Mesodermal cell (in vitro differentiated cells): ENCODE measurements at regions not wholly inside any gene's neighbourhood (a gene's known extent, or its start where the extent isn't known, plus 50 kb on each side); places are given as distances from the start of the nearest gene placed in this dataset.
"Not testable (repeated sequence)": the region's sequence is repeated elsewhere in the genome, so short reads cannot be mapped to it uniquely, and the experiment has no call there.

Experiments used
- H3K27ac ChIP-seq: 2 replicates; pipeline ENCODE4 v1.7.0; 2013; ENCODE audit warnings: mild to moderate bottlenecking, low read depth, low read length, moderate library complexity; ENCODE audit not compliant: severe bottlenecking
- H3K36me3 ChIP-seq: 2 replicates; pipeline ENCODE4 v1.7.1; 2013; ENCODE audit warnings: mild to moderate bottlenecking, low read length, moderate library complexity; ENCODE audit not compliant: control insufficient read depth, insufficient read depth
- H3K4me1 ChIP-seq: one replicate; pipeline ENCODE4 v1.7.1; 2013; ENCODE audit warnings: mild to moderate bottlenecking, low read length; ENCODE audit not compliant: insufficient read depth, control insufficient read depth, poor library complexity, severe bottlenecking
- H3K4me3 ChIP-seq: 2 replicates; pipeline ENCODE4 v1.7.0; 2013; ENCODE audit warnings: low read length, control low read depth, mild to moderate bottlenecking; ENCODE audit not compliant: insufficient read depth, poor library complexity, severe bottlenecking; ENCODE audit errors: extremely low read depth
- H3K9me3 ChIP-seq: 2 replicates; pipeline ENCODE4 v1.7.1; 2013; ENCODE audit warnings: mild to moderate bottlenecking, low read length, moderate library complexity; ENCODE audit not compliant: control insufficient read depth
- WGBS, 2 experiments: methylation state at CpG; one replicate each; pipeline ENCODE4 v1.1.5; 2013; ENCODE audit warnings: missing lambda C conversion rate in 2 of 2; ENCODE audit not compliant: insufficient coverage in 2 of 2; 5-methylcytosine and 5-hydroxymethylcytosine counted together

GRCh38 chr5:102068870-102069269, 227.2 kb downstream of the SLCO4C1 start:
- Histone ChIP-seq H3K27ac (no peak overlapping the region), H3K4me3 (no peak overlapping the region), H3K36me3 (no peaks in the 10 kb centered on the region), H3K4me1 (no peaks in the 10 kb centered on the region), H3K9me3 (no peaks in the 10 kb centered on the region)
- 80% methylated on average over 1 of the region's 3 CpGs; no CpG with 5 or more reads in 1 of the 2 experiments for WGBS, 2 experiments

- H3K4me3 ChIP-seq = no peak overlapping the region
- no peaks in the 10 kb centered on the region for H3K4me1 ChIP-seq
- H3K36me3 ChIP-seq = no peaks in the 10 kb centered on the region
- no peak overlapping the region for H3K27ac ChIP-seq
- H3K9me3 ChIP-seq = no peaks in the 10 kb centered on the region
Measured at GRCh38 chr5:102049517-102049916, 246.6 kb downstream of the SLCO4C1 start.

- Histone ChIP-seq H3K9me3 (no peaks in the 10 kb centered on the region), H3K27ac (no peak overlapping the region), H3K4me1 (no peaks in the 10 kb centered on the region), H3K36me3 (no peaks in the 10 kb centered on the region), H3K4me3 (no peak overlapping the region)
- 100% methylated on average over 1 of the region's 1 CpG; no CpG with 5 or more reads in 1 of the 2 experiments for WGBS, 2 experiments
Measured at GRCh38 chr5:102048940-102049339, 247.1 kb downstream of the SLCO4C1 start.

- H3K9me3 ChIP-seq, H3K4me3 ChIP-seq, H3K4me1 ChIP-seq, H3K36me3 ChIP-seq, H3K27ac ChIP-seq: not testable (repeated sequence)
Measured at GRCh38 chr5:102047073-102047472, 249.0 kb downstream of the SLCO4C1 start.

- no peak overlapping the region for H3K27ac ChIP-seq
- no peaks in the 10 kb centered on the region for H3K9me3 ChIP-seq
- H3K4me1 ChIP-seq = no peaks in the 10 kb centered on the region
- no peak overlapping the region for H3K4me3 ChIP-seq
- H3K36me3 ChIP-seq = no peaks in the 10 kb centered on the region
- no CpG with 5 or more reads among the region's 1 CpG for WGBS, 2 experiments
Measured at GRCh38 chr5:102040326-102040725, 255.8 kb downstream of the SLCO4C1 start.

- Histone ChIP-seq H3K36me3 (no peaks in the 10 kb centered on the region), H3K4me3 (no peak overlapping the region), H3K9me3 (no peaks in the 10 kb centered on the region), H3K27ac (no peak overlapping the region), H3K4me1 (no peaks in the 10 kb centered on the region)
Measured at GRCh38 chr5:102036927-102037326, 259.2 kb downstream of the SLCO4C1 start.

GRCh38 chr5:102031711-102032110, 264.4 kb downstream of the SLCO4C1 start:
- H3K4me3 ChIP-seq = no peak overlapping the region
- no peak overlapping the region for H3K27ac ChIP-seq
- 100% methylated on average over 1 of the region's 2 CpGs; no CpG with 5 or more reads in 1 of the 2 experiments for WGBS, 2 experiments
- no peaks in the 10 kb centered on the region for H3K9me3 ChIP-seq
- H3K36me3 ChIP-seq = no peaks in the 10 kb centered on the region
- no peaks in the 10 kb centered on the region for H3K4me1 ChIP-seq

GRCh38 chr5:102018690-102019089, 277.4 kb downstream of the SLCO4C1 start:
- H3K4me3 ChIP-seq = no peak overlapping the region
- no peaks in the 10 kb centered on the region for H3K4me1 ChIP-seq
- WGBS, 2 experiments = 72% methylated on average over 5 to 7 of the region's 8 CpGs
- H3K36me3 ChIP-seq = no peaks in the 10 kb centered on the region
- no peaks in the 10 kb centered on the region for H3K9me3 ChIP-seq
- H3K27ac ChIP-seq = no peak overlapping the region

- Histone ChIP-seq H3K27ac (no peak overlapping the region), H3K4me1 (no peaks in the 10 kb centered on the region), H3K4me3 (no peak overlapping the region), H3K36me3 (no peaks in the 10 kb centered on the region), H3K9me3 (no peaks in the 10 kb centered on the region)
- WGBS, 2 experiments = 72 to 75% methylated on average over 6 to 7 of the region's 7 CpGs
Measured at GRCh38 chr5:102018279-102018678, 277.8 kb downstream of the SLCO4C1 start.

- H3K9me3 ChIP-seq = no peaks in the 10 kb centered on the region
- H3K4me1 ChIP-seq = no peaks in the 10 kb centered on the region
- WGBS, 2 experiments = no CpG with 5 or more reads among the region's 1 CpG
- H3K4me3 ChIP-seq = no peak overlapping the region
- H3K27ac ChIP-seq = no peak overlapping the region
- no peaks in the 10 kb centered on the region for H3K36me3 ChIP-seq
Measured at GRCh38 chr5:102014371-102014770, 281.7 kb downstream of the SLCO4C1 start.

- Histone ChIP-seq H3K36me3 (no peaks in the 10 kb centered on the region), H3K4me1 (no peaks in the 10 kb centered on the region), H3K27ac (no peak overlapping the region), H3K4me3 (no peak overlapping the region), H3K9me3 (no peaks in the 10 kb centered on the region)
Measured at GRCh38 chr5:102010644-102011043, 285.4 kb downstream of the SLCO4C1 start.

GRCh38 chr5:101997235-101997634, 298.8 kb downstream of the SLCO4C1 start:
- H3K4me3 ChIP-seq = no peak overlapping the region
- H3K27ac ChIP-seq = no peak overlapping the region
- H3K4me1 ChIP-seq = no peaks in the 10 kb centered on the region
- no CpG with 5 or more reads among the region's 1 CpG for WGBS, 2 experiments
- no peaks in the 10 kb centered on the region for H3K36me3 ChIP-seq
- no peaks in the 10 kb centered on the region for H3K9me3 ChIP-seq
